Activated CD8-positive, alpha-beta T cell treated with anti-CD3 and anti-CD28 coated beads, Interleukin-2, amount 10 ng/mL, durations not matched to agents 7 days and 5 days (primary cell): ENCODE measurements at regions not wholly inside any gene's neighbourhood (a gene's known extent, or its start where the extent isn't known, plus 50 kb on each side); places are given as distances from the start of the nearest gene placed in this dataset.

Source experiments
- ATAC-seq: fragments of 150-1000 bp; cut with Tn5 transposase; one replicate; pipeline ENCODE4 v1.10.0; 2021; ENCODE audit warnings: moderate library complexity
- CTCF ChIA-PET: fragments of 350-600 bp; sonication (Branson Sonifier 250); formaldehyde crosslinking; loops from one replicate; lab custom pipeline; 2021; ENCODE audit warnings: antibody characterized with exemption; lab: Charles Lee
- POLR2A ChIA-PET: fragments of 350-600 bp; sonication (Branson Sonifier 250); formaldehyde crosslinking; loops from one replicate; lab custom pipeline; 2021; ENCODE audit warnings: antibody characterized with exemption; lab: Charles Lee
- DNase-seq: peaks from one replicate; pipeline ENCODE4 v3.0.0-alpha.2; 2020
- H3K27ac Mint-ChIP-seq: one replicate; pipeline ENCODE4 v1.8.0; 2021; ENCODE audit warnings: mild to moderate bottlenecking, mixed read lengths
- H3K27me3 Mint-ChIP-seq: one replicate; pipeline ENCODE4 v1.8.0; 2021; ENCODE audit warnings: low read depth, mixed read lengths
- H3K36me3 Mint-ChIP-seq: one replicate; pipeline ENCODE4 v1.8.0; 2021; ENCODE audit warnings: low read depth, mixed read lengths
- H3K4me1 Mint-ChIP-seq: one replicate; pipeline ENCODE4 v1.8.0; 2021; ENCODE audit warnings: low read depth, mixed read lengths
- H3K4me3 Mint-ChIP-seq: one replicate; pipeline ENCODE4 v1.8.0; 2021; ENCODE audit warnings: mild to moderate bottlenecking, mixed read lengths
- H3K9me3 Mint-ChIP-seq: one replicate; pipeline ENCODE4 v1.8.0; 2022; ENCODE audit warnings: mixed read lengths; ENCODE audit not compliant: insufficient read depth

DNA sequence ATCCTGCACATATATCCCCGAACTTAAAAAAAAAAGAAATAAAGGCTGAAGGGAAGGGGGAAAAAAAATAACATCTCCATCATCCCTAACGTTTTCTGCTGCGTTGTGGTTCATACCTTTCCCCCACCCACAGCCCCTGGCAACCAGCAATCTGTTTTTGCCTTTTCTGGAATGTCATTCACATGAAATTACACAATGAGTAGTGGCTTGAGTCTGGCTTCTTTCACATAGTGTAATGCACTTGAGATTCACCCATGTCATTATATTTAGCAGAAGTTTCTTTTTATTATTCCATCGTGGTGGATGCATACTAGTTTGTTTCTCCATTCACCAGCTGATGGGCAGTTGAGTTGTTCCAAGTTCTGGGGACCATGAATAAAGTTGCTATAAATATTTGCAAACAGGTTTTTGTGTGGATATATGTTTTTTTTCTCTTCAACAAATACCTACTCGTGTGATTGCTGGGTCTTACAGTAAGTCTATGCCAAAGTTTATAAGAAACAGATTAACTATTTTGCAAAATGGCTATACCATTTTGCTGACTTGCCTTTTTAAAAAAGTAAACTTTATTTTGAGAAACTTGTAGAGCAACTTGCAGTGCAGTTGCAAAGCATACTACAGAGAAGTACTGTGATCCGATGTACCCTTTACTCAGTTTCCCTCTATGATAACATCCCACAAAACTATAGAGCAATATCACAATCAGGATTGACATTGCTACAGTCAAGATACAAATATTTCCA, 322.5 kb downstream of the LPIN1 start:
- Mint-ChIP-seq H3K36me3 (no peaks in the 10 kb centered on the region), H3K27me3 (peaks cover 6% of the 10 kb centered on the region), H3K4me1 (peaks cover 9% of the 10 kb centered on the region), H3K4me3 (no peak overlapping the region), H3K27ac (no peak overlapping the region), H3K9me3 (peaks cover 4% of the 10 kb centered on the region)
- CTCF ChIA-PET: no interaction called here
- ATAC-seq: no peak
- POLR2A ChIA-PET: no interaction called here
- no peak for DNase-seq

DNA sequence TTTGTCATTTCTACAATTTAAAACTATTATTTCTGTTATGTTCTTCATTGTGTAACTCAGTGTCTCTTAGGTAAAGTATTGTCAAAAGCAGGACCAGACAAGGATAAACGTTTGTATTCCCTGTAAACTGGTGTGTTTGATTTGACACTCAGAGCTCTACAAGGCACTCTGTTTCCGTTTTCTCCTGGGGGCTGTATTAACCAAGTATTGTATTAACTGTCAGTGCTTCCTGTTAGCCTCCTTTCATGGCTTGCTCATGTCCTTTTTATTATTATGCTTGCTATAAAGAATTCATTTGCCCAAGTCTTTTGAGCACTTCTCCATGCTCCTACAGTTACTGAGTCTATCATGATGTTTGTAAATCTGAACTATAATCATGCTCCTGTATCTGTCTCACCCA, 323.7 kb downstream of the LPIN1 start:
- peaks cover 4% of the 10 kb centered on the region for H3K4me1 Mint-ChIP-seq
- ChIA-PET POLR2A (no interaction called here), CTCF (no interaction called here)
- no peaks in the 10 kb centered on the region for H3K9me3 Mint-ChIP-seq
- H3K36me3 Mint-ChIP-seq: no peaks in the 10 kb centered on the region
- H3K4me3 Mint-ChIP-seq: no peak overlapping the region
- H3K27me3 Mint-ChIP-seq: peaks cover 6% of the 10 kb centered on the region
- DNase-seq: no peak
- ATAC-seq: no peak
- no peak overlapping the region for H3K27ac Mint-ChIP-seq

- DNase-seq: no peak
- POLR2A ChIA-PET: no interaction called here
- CTCF ChIA-PET: no interaction called here
Observed at GRCh38 chr2:12070581-12070980, 324.1 kb downstream of the LPIN1 start.

DNA sequence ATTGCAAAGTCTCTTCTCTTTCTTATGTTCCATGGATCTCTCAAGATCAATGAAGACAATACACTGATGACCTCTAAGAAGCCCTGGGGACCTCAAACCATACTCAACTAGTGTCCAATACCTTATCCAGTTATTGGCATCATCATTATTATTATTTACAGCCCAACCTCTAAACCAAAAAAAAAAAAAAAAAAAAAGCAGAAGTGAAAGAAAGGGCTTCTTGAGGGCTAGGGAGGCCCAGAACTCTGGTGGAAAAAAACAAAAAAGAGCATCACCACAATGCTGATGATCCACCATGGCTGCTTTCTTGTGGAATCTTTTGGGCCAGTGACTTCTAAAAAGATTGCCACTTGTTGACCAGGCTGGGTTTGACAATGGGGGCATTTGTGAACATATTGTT, 324.9 kb downstream of the LPIN1 start:
- H3K9me3 Mint-ChIP-seq: no peaks in the 10 kb centered on the region
- H3K4me1 Mint-ChIP-seq: peaks cover 4% of the 10 kb centered on the region
- ChIA-PET POLR2A (no interaction called here), CTCF (no interaction called here)
- H3K27ac Mint-ChIP-seq: no peak overlapping the region
- DNase-seq (no peak), ATAC-seq (no peak)
- no peaks in the 10 kb centered on the region for H3K36me3 Mint-ChIP-seq
- peaks cover 6% of the 10 kb centered on the region for H3K27me3 Mint-ChIP-seq
- no peak overlapping the region for H3K4me3 Mint-ChIP-seq

More at GRCh38 chr2:12070581-12070980, 324.1 kb downstream of the LPIN1 start:
- Mint-ChIP-seq H3K27me3 (peaks cover 6% of the 10 kb centered on the region), H3K4me1 (peaks cover 4% of the 10 kb centered on the region), H3K9me3 (no peaks in the 10 kb centered on the region), H3K4me3 (no peak overlapping the region), H3K36me3 (no peaks in the 10 kb centered on the region), H3K27ac (no peak overlapping the region)
- ATAC-seq: no peak

- Mint-ChIP-seq H3K27ac (no peak overlapping the region), H3K4me3 (no peak overlapping the region), H3K36me3 (no peaks in the 10 kb centered on the region), H3K4me1 (no peaks in the 10 kb centered on the region), H3K9me3 (no peaks in the 10 kb centered on the region), H3K27me3 (peaks cover 16% of the 10 kb centered on the region)
- ChIA-PET POLR2A (no interaction called here), CTCF (no interaction called here)
- ATAC-seq (no peak), DNase-seq (no peak)
Observed at GRCh38 chr2:12073217-12073852, 326.9 kb downstream of the LPIN1 start.

DNA sequence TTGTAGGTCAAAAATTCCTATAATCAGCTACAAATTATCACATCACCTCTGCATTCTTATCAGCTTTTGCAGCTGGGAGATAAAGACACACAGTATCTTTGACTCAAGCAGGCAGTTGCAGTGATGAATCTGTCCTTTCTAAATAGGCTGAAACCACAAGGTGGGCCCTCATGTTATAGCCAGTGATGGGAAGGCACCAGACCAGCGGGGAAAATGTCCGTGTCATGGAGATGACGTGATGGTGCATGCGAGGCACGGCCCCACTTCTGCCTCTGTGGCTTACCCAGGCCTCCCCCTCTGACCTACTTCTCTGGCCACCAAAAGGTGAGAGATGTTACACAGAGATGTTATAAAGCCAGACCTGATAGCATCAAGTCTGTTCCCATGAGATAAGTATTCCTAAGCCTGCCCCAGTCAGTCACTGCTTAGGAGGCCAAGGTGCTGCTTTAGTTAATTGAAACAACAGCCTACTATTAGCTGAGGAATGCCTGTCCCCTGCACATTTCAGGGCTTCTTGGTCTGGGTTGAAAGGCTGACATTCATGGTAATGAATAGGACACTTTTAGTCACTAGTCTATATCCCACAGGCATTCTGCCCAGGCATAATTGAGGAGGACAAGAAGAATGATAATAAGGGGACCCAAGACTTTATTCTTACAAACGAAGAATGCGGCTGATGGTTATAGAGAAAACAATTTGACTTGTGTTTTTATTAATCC, 327.9 kb downstream of the LPIN1 start:
- ATAC-seq (no peak), DNase-seq (no peak)
- ChIA-PET CTCF (no interaction called here), POLR2A (no interaction called here)
- Mint-ChIP-seq H3K9me3 (no peaks in the 10 kb centered on the region), H3K27ac (no peak overlapping the region), H3K36me3 (no peaks in the 10 kb centered on the region), H3K27me3 (peaks cover 18% of the 10 kb centered on the region), H3K4me1 (no peaks in the 10 kb centered on the region), H3K4me3 (no peak overlapping the region)

DNA sequence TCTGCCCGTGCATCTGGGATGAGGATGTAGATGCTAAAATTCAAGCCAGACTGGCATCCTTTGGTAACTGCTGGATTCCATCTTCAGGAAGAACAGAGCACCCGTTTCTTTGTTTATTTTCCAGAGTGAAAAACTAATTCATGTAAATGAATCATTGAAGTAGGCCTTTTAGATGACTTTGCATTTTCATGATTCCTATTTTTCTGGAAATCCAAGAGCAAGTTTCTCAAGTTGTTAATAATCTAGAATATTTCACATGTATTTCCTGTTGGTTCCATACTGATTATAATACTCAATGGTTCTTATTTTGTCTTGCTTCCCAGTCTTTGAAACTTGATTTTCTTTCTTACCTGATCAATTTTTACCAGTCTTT, 328.4 kb downstream of the LPIN1 start:
- DNase-seq (no peak), ATAC-seq (no peak)
- H3K27ac Mint-ChIP-seq: no peak overlapping the region
- H3K36me3 Mint-ChIP-seq: no peaks in the 10 kb centered on the region
- no peaks in the 10 kb centered on the region for H3K4me1 Mint-ChIP-seq
- H3K27me3 Mint-ChIP-seq: peaks cover 17% of the 10 kb centered on the region
- H3K9me3 Mint-ChIP-seq: peaks cover 2% of the 10 kb centered on the region
- no peak overlapping the region for H3K4me3 Mint-ChIP-seq
- ChIA-PET POLR2A (no interaction called here), CTCF (no interaction called here)

DNA sequence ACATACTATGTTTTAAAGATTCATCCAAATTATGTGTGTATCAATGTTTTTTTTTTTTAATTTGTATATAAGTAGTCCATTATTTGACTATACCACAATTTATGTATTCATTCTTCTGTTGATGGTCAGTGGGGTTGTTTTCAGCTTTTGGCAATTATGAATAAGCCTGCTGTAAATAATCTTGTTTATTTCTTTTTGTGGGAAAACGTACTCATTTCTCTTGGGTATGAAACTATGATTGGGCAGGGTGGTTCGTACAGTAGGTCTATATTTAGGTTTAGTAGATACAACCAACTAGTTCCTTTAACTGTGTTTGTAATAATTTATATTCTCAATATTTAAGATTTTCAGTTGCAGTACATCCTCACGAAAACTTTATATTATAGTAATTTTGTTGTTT, 329.2 kb downstream of the LPIN1 start:
- ChIA-PET POLR2A (no interaction called here), CTCF (no interaction called here)
- Mint-ChIP-seq H3K4me1 (no peaks in the 10 kb centered on the region), H3K4me3 (no peak overlapping the region), H3K36me3 (no peaks in the 10 kb centered on the region), H3K9me3 (peaks cover 3% of the 10 kb centered on the region), H3K27me3 (peaks cover 15% of the 10 kb centered on the region), H3K27ac (no peak overlapping the region)
- no peak for DNase-seq
- ATAC-seq: no peak

- H3K27me3 Mint-ChIP-seq: peaks cover 15% of the 10 kb centered on the region
- no peak overlapping the region for H3K4me3 Mint-ChIP-seq
- H3K27ac Mint-ChIP-seq: no peak overlapping the region
- POLR2A ChIA-PET: no interaction called here
- peaks cover 4% of the 10 kb centered on the region for H3K4me1 Mint-ChIP-seq
- DNase-seq (no peak), ATAC-seq (no peak)
- H3K36me3 Mint-ChIP-seq: no peaks in the 10 kb centered on the region
- CTCF ChIA-PET: no interaction called here
- H3K9me3 Mint-ChIP-seq: peaks cover 3% of the 10 kb centered on the region
Observed at GRCh38 chr2:12076810-12077209, 330.4 kb downstream of the LPIN1 start.

DNA sequence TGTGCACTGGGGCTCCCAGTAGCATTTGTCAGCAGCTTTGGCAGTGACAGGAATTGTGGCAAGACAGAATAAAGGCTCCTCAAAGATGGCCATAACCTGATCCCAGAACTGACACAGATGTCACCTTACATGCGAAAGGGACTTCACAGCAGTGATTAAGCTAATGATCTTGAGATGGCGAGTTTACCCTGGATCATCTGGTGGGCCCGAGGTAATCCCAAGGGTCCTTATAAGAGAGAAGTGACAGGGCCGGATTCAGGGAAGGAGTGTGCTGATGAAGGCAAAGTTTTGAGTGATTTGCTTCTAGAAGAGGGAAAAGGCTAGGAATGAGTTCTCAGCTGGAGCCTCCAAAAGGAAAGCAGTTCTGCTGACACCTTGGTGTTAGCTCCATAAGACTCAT, 333.9 kb downstream of the LPIN1 start:
- no peak overlapping the region for H3K27ac Mint-ChIP-seq
- CTCF ChIA-PET: interaction anchor here (1.1 kb wide), 1 partner anchor 14 kb away, joined by 3 read pairs; no protein-coding TSS in a partner anchor
- H3K4me3 Mint-ChIP-seq: no peak overlapping the region
- no peak for DNase-seq
- POLR2A ChIA-PET: no interaction called here
- no peak for ATAC-seq
- peaks cover 12% of the 10 kb centered on the region for H3K4me1 Mint-ChIP-seq
- H3K36me3 Mint-ChIP-seq: no peaks in the 10 kb centered on the region
- H3K9me3 Mint-ChIP-seq: peaks cover 3% of the 10 kb centered on the region
- peaks cover 15% of the 10 kb centered on the region for H3K27me3 Mint-ChIP-seq

DNA sequence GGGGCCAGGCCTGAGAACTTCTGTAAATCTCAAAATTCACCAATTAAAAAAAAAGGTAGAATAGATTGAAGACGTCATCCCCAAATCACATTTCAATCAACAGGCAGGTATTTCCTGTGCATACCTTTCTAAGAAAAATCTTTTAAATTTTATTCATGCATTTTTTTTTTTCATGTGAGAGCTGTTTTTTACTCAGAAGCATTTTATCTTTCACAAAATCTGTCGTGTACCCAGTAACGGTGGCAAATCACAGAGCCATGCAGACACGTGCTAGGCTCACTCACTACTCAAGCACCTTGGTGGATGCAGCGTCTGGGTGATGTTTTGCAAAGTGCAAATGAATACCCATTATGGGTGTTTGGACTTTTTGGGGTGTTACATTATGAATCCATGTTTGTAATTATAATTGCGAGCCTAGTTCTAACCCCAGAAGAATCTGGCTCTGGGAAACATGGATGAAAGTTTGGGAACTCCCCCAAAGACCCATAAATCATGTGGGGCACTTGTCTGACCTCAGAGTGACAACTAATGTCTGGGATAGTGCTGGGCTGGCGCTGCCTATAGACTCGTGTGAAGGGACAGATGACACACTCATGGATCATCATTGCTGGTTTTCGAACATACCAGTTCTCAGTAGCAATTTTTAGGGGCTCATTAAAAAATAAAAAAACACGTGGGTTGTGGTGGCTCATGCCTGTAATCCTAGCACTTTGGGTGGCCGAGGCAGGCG, 335.2 kb downstream of the LPIN1 start:
- peaks cover 11% of the 10 kb centered on the region for H3K27me3 Mint-ChIP-seq
- ChIA-PET POLR2A (interaction anchor here (0.6 kb wide), 1 partner anchor 538 kb away, joined by 3 read pairs; no protein-coding TSS in a partner anchor), CTCF (no interaction called here)
- ATAC-seq (no peak), DNase-seq (no peak)
- no peaks in the 10 kb centered on the region for H3K36me3 Mint-ChIP-seq
- no peak overlapping the region for H3K27ac Mint-ChIP-seq
- no peak overlapping the region for H3K4me3 Mint-ChIP-seq
- H3K9me3 Mint-ChIP-seq: peaks cover 3% of the 10 kb centered on the region
- H3K4me1 Mint-ChIP-seq: peaks cover 12% of the 10 kb centered on the region
